ENCODE measurements at regions not wholly inside any gene's neighbourhood (a gene's known extent, or its start where the extent isn't known, plus 50 kb on each side); places are given as distances from the start of the nearest gene placed in this dataset.

DNA sequence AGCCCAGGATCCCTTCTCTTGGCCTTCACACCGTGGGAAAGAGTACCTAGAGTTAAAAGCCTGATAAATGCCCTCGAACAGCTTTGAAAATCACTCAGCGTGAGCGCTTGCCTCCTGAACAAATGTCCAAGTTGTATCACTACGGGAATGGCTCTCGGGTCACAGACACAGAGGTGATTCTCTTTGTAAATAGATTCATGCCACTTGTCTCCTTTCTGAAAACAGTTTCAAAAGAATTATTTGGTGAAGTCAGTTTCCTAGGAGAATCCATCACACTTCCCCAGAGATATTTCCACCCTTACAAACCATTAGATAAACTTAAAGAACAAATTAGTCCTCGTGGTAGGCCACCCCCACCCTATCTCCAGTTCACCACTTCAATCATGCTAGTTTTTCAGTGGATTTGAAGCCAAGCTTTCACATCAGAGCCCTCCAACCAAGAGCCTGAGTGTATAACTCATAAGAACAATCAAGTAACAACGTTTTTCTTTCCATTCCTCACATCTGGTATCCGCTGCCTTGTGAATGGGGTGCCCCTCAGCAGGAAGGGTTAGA, 132.9 kb downstream of the SLC30A10 start:
- H3K4me3 ChIP-seq (ENCODE audit: control insufficient read depth in 2 of 3, extremely low read depth in 1 of 3, insufficient read depth in 2 of 3, low read depth in 1 of 3, low read length in 3 of 3): no peak overlapping the region
- no peak overlapping the region for H3K27ac ChIP-seq (ENCODE audit: control insufficient read depth, insufficient read depth, low read length)
- H3K9me1 ChIP-seq (ENCODE audit: control insufficient read depth, extremely low read depth, insufficient read depth, low read length): no peaks in the 10 kb centered on the region
- H3K79me2 ChIP-seq (ENCODE audit: control insufficient read depth, insufficient read depth, low read length): no peaks in the 10 kb centered on the region
- peaks cover 7% of the 10 kb centered on the region for H3K4me1 ChIP-seq (ENCODE audit: control insufficient read depth, extremely low read depth, insufficient read depth, low read length)
- no peaks in the 10 kb centered on the region for H3K9me3 ChIP-seq (ENCODE audit: control insufficient read depth, low read depth, low read length)
- dilution Hi-C loops (cut with MboI; ENCODE audit: extremely low pct_ligation_motif_present, low sequenced_read_pairs): no loop called here
- H3K36me3 ChIP-seq (ENCODE audit: control insufficient read depth in 2 of 2, extremely low read depth in 1 of 2, insufficient read depth in 2 of 2, low read length in 2 of 2): no peaks in the 10 kb centered on the region
- H3K4me2 ChIP-seq (ENCODE audit: control insufficient read depth, extremely low read depth, insufficient read depth, low read depth, low read length): no peak overlapping the region
- TF ChIP-seq, protein P1, sequence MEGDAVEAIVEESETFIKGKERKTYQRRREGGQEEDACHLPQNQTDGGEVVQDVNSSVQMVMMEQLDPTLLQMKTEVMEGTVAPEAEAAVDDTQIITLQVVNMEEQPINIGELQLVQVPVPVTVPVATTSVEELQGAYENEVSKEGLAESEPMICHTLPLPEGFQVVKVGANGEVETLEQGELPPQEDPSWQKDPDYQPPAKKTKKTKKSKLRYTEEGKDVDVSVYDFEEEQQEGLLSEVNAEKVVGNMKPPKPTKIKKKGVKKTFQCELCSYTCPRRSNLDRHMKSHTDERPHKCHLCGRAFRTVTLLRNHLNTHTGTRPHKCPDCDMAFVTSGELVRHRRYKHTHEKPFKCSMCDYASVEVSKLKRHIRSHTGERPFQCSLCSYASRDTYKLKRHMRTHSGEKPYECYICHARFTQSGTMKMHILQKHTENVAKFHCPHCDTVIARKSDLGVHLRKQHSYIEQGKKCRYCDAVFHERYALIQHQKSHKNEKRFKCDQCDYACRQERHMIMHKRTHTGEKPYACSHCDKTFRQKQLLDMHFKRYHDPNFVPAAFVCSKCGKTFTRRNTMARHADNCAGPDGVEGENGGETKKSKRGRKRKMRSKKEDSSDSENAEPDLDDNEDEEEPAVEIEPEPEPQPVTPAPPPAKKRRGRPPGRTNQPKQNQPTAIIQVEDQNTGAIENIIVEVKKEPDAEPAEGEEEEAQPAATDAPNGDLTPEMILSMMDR (optimal IDR thresholded peaks at IDR 0.05 in 1 of 3, IDR thresholded peaks at IDR 0.05 in 1 of 3, conservative IDR thresholded peaks at IDR 0.05 in 1 of 3; ENCODE audit: extremely low read depth in 1 of 3, insufficient read depth in 2 of 3, low read length in 3 of 3): no peak
- TF ChIP-seq EZH2 (IDR thresholded peaks at IDR 0.05; ENCODE audit: low read length): no peak
- no peak for FAIRE-seq
- H3K27me3 ChIP-seq (ENCODE audit: control insufficient read depth, extremely low read depth, insufficient read depth, low read length): no peaks in the 10 kb centered on the region
- H4K20me1 ChIP-seq (ENCODE audit: control insufficient read depth, extremely low read depth, insufficient read depth, low read length): no peaks in the 10 kb centered on the region
- no peak for DNase-seq (ENCODE audit: low read depth, low spot score)
- H2AFZ ChIP-seq (ENCODE audit: control insufficient read depth, low read length): no peak overlapping the region
- H3K9ac ChIP-seq (ENCODE audit: control insufficient read depth, extremely low read depth, insufficient read depth, low read length): no peak overlapping the region

DNA sequence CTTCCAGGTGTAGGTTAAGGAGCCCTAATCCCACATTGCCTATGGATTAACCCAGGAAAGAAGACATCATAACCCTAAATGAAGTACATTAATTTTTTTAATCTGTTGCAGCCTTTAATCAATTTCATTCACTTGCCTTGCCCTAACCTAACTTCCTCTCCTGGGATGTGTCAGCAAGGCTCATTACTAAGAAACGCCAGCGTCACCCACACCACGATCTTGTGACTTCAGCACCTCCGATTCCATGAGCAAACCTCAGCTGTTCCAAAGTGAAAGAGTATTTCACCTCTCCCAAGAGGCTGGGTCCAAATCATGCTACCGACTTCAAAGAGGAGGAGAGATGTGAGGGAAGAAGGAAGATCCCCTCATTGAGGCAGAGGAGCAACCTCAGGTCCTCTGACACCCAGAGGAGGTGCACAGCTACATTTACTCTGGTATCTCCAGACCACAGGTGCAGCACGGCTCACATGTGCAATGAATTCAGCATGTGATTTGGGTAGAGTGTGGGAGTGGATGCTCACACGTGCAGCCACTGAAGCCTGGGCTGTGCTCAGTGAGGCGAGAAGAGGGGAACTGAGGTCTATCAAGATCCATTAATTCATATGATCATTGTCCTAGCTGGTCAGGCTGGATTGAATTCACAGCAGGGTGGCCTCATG, 134.1 kb downstream of the SLC30A10 start:
- dilution Hi-C loops (cut with MboI; ENCODE audit: extremely low pct_ligation_motif_present, low sequenced_read_pairs): no loop called here
- no peaks in the 10 kb centered on the region for H3K9me1 ChIP-seq (ENCODE audit: control insufficient read depth, extremely low read depth, insufficient read depth, low read length)

More for the DNA sequence above, 134.1 kb downstream of the SLC30A10 start:
- Histone ChIP-seq H3K9ac (ENCODE audit: control insufficient read depth, extremely low read depth, insufficient read depth, low read length) (no peak overlapping the region), H3K27me3 (ENCODE audit: control insufficient read depth, extremely low read depth, insufficient read depth, low read length) (no peaks in the 10 kb centered on the region), H4K20me1 (ENCODE audit: control insufficient read depth, extremely low read depth, insufficient read depth, low read length) (no peaks in the 10 kb centered on the region), H3K4me2 (ENCODE audit: control insufficient read depth, extremely low read depth, insufficient read depth, low read depth, low read length) (no peak overlapping the region), H3K4me1 (ENCODE audit: control insufficient read depth, extremely low read depth, insufficient read depth, low read length) (peaks cover 7% of the 10 kb centered on the region), H2AFZ (ENCODE audit: control insufficient read depth, low read length) (no peak overlapping the region), H3K9me3 (ENCODE audit: control insufficient read depth, low read depth, low read length) (no peaks in the 10 kb centered on the region), H3K4me3 (ENCODE audit: control insufficient read depth in 2 of 3, extremely low read depth in 1 of 3, insufficient read depth in 2 of 3, low read depth in 1 of 3, low read length in 3 of 3) (no peak overlapping the region), H3K79me2 (ENCODE audit: control insufficient read depth, insufficient read depth, low read length) (no peaks in the 10 kb centered on the region), H3K36me3 (ENCODE audit: control insufficient read depth in 2 of 2, extremely low read depth in 1 of 2, insufficient read depth in 2 of 2, low read length in 2 of 2) (no peaks in the 10 kb centered on the region), H3K27ac (ENCODE audit: control insufficient read depth, insufficient read depth, low read length) (no peak overlapping the region)
- no peak for FAIRE-seq
- TF ChIP-seq, protein P1 (optimal IDR thresholded peaks at IDR 0.05 in 1 of 3, IDR thresholded peaks at IDR 0.05 in 1 of 3, conservative IDR thresholded peaks at IDR 0.05 in 1 of 3; ENCODE audit: extremely low read depth in 1 of 3, insufficient read depth in 2 of 3, low read length in 3 of 3): no peak
- TF ChIP-seq EZH2 (IDR thresholded peaks at IDR 0.05; ENCODE audit: low read length): no peak
- DNase-seq (ENCODE audit: low read depth, low spot score): no peak
